Naive thymus-derived CD4-positive, alpha-beta T cell (primary cell): ENCODE measurements at regions not wholly inside any gene's neighbourhood (a gene's known extent, or its start where the extent isn't known, plus 50 kb on each side); places are given as distances from the start of the nearest gene placed in this dataset.

ENCODE experiments used
- ATAC-seq: fragments of 150-1000 bp; cut with Tn5 transposase; 2 replicates; pipeline ENCODE4 v1.10.0; 2021; ENCODE audit warnings: mild to moderate bottlenecking, moderate library complexity
- CTCF ChIA-PET: fragments of 350-600 bp; sonication (Branson Sonifier 250); formaldehyde crosslinking; loops from one replicate; lab custom pipeline; 2021; ENCODE audit warnings: antibody characterized with exemption; lab: Charles Lee
- POLR2A ChIA-PET: fragments of 350-600 bp; sonication (Branson Sonifier 250); formaldehyde crosslinking; loops from one replicate; lab custom pipeline; 2021; ENCODE audit warnings: antibody characterized with exemption, inconsistent platforms; lab: Charles Lee
- DNase-seq, 9 donors: peaks; one replicate each; pipeline versions ENCODE4 v3.0.0 to v3.0.0-alpha.2; 2020 to 2022; ENCODE audit warnings: mixed read lengths in 1 of 9
- H3K27ac ChIP-seq: one replicate; pipeline ENCODE4 v1.7.0; 2013; ENCODE audit warnings: mild to moderate bottlenecking, low read depth, low read length, moderate library complexity
- H3K27me3 ChIP-seq, 2 donors: one replicate each; pipeline ENCODE4 v1.7.0; 2013; ENCODE audit warnings: low read length in 2 of 2, mild to moderate bottlenecking in 2 of 2, moderate library complexity in 2 of 2; ENCODE audit not compliant: control insufficient read depth in 2 of 2, insufficient read depth in 2 of 2
- H3K36me3 ChIP-seq, 3 experiments: 1 replicate in 2 of 3; 2 replicates in 1 of 3; pipeline ENCODE4 v1.7.0; 2013; ENCODE audit warnings: low read length in 3 of 3, mild to moderate bottlenecking in 3 of 3, moderate library complexity in 1 of 3; ENCODE audit not compliant: insufficient read depth in 3 of 3, control insufficient read depth in 2 of 3
- H3K4me1 ChIP-seq, 2 donors: one replicate each; pipeline ENCODE4 v1.7.0; 2013; ENCODE audit warnings: low read length in 2 of 2, mild to moderate bottlenecking in 2 of 2, moderate library complexity in 1 of 2; ENCODE audit not compliant: control insufficient read depth in 2 of 2, insufficient read depth in 2 of 2
- H3K4me3 ChIP-seq: 2 replicates; pipeline ENCODE4 v1.7.0; 2013; ENCODE audit warnings: mild to moderate bottlenecking, low read length
- H3K9me3 ChIP-seq, 3 experiments: 1 replicate in 2 of 3; 2 replicates in 1 of 3; pipeline ENCODE4 v1.7.0; 2013; ENCODE audit warnings: low read length in 3 of 3; ENCODE audit not compliant: control insufficient read depth in 2 of 3
- H3K27ac Mint-ChIP-seq, 9 donors: one replicate each; pipeline ENCODE4 v1.8.0; 2020 to 2022; ENCODE audit warnings: mixed read lengths in 9 of 9, mild to moderate bottlenecking in 8 of 9, moderate library complexity in 5 of 9, inconsistent platforms in 2 of 9
- H3K27me3 Mint-ChIP-seq, 5 donors: one replicate each; pipeline ENCODE4 v1.8.0; 2021 to 2022; ENCODE audit warnings: mixed read lengths in 5 of 5, mild to moderate bottlenecking in 1 of 5
- H3K36me3 Mint-ChIP-seq, 5 donors: one replicate each; pipeline ENCODE4 v1.8.0; 2020 to 2022; ENCODE audit warnings: mixed read lengths in 5 of 5, mild to moderate bottlenecking in 3 of 5, inconsistent platforms in 1 of 5
- H3K4me1 Mint-ChIP-seq, 7 donors: one replicate each; pipeline ENCODE4 v1.8.0; 2020 to 2022; ENCODE audit warnings: mixed read lengths in 7 of 7, mild to moderate bottlenecking in 3 of 7, inconsistent platforms in 1 of 7
- H3K4me3 Mint-ChIP-seq, 10 donors: one replicate each; pipeline ENCODE4 v1.8.0; 2020 to 2022; ENCODE audit warnings: mild to moderate bottlenecking in 10 of 10, mixed read lengths in 10 of 10, moderate library complexity in 6 of 10, inconsistent platforms in 2 of 10
- H3K9me3 Mint-ChIP-seq, 11 donors: one replicate each; pipeline ENCODE4 v1.8.0; 2020 to 2022; ENCODE audit warnings: mixed read lengths in 11 of 11, mild to moderate bottlenecking in 4 of 11, inconsistent platforms in 1 of 11, moderate library complexity in 1 of 11
- intact Hi-C, 2 donors: fragments of 100-400 bp; cut with micrococcal nuclease; formaldehyde crosslinking; loops; one replicate each; pipeline ENCODE4 v1.15.1; 2023

DNA sequence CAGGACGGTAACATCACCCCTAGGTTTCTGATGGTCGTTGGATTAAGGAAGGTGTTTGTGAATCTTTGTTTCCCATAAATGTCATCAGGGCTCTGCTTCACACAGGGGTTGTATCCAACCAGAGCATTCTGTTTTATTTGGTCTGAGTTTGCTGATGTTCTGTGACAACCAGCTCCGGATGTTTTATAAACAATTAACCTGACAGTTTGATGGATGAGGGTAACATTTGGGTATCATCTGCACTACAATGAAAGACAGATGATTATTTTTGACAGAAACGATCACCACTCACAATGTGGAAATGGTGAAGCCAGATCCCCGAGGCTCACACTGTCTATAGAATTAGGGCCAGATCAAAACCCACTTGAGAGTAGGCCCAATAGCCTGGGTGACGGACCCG, 107.1 kb downstream of the CDC42EP3 start:
- H3K4me3 Mint-ChIP-seq, result no peak overlapping the region
- no peak overlapping the region for H3K27ac Mint-ChIP-seq
- CTCF ChIA-PET, result no interaction called here
- POLR2A ChIA-PET, result no interaction called here
- H3K27me3 ChIP-seq, result no peaks in the 10 kb centered on the region
- no peak overlapping the region for H3K27ac ChIP-seq
- H3K9me3 ChIP-seq, result no peaks in the 10 kb centered on the region
- no peaks in the 10 kb centered on the region for H3K36me3 Mint-ChIP-seq
- peaks cover 0 to 5% (median 0%) of the 10 kb centered on the region in 11 donors for H3K9me3 Mint-ChIP-seq
- H3K27me3 Mint-ChIP-seq, result no peaks in the 10 kb centered on the region
- no peak for ATAC-seq
- DNase-seq, result no peak
- H3K36me3 ChIP-seq, result no peaks in the 10 kb centered on the region
- peaks cover 12 to 20% (median 16%) of the 10 kb centered on the region in 7 donors for H3K4me1 Mint-ChIP-seq
- no peak overlapping the region for H3K4me3 ChIP-seq
- peaks cover 0 to 11% of the 10 kb centered on the region in 2 donors for H3K4me1 ChIP-seq
- intact Hi-C loops, result no loop called here

DNA sequence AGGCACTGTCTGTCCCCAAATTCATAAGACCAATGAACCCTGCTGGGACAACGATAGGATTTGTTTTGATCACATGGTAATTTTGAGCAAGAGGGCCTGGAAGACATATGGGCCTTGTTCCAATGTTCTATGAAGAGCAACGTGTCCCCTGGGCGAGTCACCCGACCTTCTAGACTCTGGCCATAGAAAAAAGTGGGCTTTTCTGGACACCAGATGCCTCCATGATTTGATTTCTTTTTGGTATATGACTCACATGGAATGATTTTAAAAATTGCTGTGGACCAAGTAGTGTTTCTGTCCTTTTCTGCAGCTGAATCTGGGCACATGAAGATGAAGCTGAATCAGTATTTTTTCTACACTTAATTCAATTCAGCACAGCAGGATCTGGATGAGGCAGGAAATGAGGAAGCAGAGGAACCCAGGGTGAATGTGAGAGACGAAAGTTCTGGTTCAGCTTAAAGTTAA, 104.9 kb downstream of the CDC42EP3 start:
- no peaks in the 10 kb centered on the region for H3K36me3 ChIP-seq
- H3K27ac ChIP-seq, result no peak overlapping the region
- H3K27ac Mint-ChIP-seq, result no peak overlapping the region
- no peak overlapping the region for H3K4me3 ChIP-seq
- ChIA-PET CTCF (no interaction called here), POLR2A (interaction anchor here (1.0 kb wide), 1 partner anchor 59 kb away, joined by 3 read pairs; no protein-coding TSS in a partner anchor)
- no peak for ATAC-seq
- H3K36me3 Mint-ChIP-seq, result no peaks in the 10 kb centered on the region
- peaks cover 0 to 7% (median 0%) of the 10 kb centered on the region in 5 donors for H3K27me3 Mint-ChIP-seq
- intact Hi-C loops, result no loop called here
- no peak overlapping the region for H3K4me3 Mint-ChIP-seq
- H3K27me3 ChIP-seq, result no peaks in the 10 kb centered on the region
- DNase-seq, result no peak
- peaks cover 11 to 25% (median 16%) of the 10 kb centered on the region in 7 donors for H3K4me1 Mint-ChIP-seq
- H3K9me3 ChIP-seq, result no peaks in the 10 kb centered on the region
- peaks cover 0 to 11% of the 10 kb centered on the region in 2 donors for H3K4me1 ChIP-seq
- H3K9me3 Mint-ChIP-seq, result peaks cover 0 to 5% (median 0%) of the 10 kb centered on the region in 11 donors

DNA sequence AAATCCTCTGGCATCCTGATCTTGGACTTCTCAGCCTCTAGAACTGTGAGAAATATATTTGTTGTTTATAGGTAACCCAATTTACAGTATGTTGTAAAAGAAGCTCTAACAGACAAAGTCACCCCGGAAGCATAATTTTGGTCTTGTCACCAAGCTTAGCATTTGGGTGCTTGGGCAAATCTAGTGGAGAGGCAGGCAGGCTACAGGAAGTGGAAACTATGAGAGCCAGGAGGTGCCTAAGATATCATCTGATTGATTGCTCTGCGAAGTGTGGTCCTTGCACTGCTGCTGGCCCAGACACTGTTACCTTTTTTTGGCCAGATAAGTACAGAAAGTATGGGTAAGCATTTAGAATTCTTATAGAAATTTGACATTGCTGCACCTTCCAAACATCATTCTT, 102.9 kb downstream of the CDC42EP3 start:
- H3K4me1 Mint-ChIP-seq, result peaks cover 6 to 20% (median 10%) of the 10 kb centered on the region in 7 donors
- Histone ChIP-seq H3K36me3 (no peaks in the 10 kb centered on the region), H3K9me3 (no peaks in the 10 kb centered on the region), H3K27me3 (no peaks in the 10 kb centered on the region), H3K4me1 (peaks cover 0 to 11% of the 10 kb centered on the region in 2 donors), H3K27ac (no peak overlapping the region), H3K4me3 (no peak overlapping the region)
- ChIA-PET CTCF (no interaction called here), POLR2A (interaction anchor here (0.7 to 1.1 kb wide), 3 partner anchors 51 to 251 kb away, joined by 3 to 7 read pairs (median 3); no protein-coding TSS in a partner anchor)
- H3K4me3 Mint-ChIP-seq, result no peak overlapping the region
- peak overlapping the region in 3 of 9 donors; percentile 11 to 74 (median 15) for H3K27ac Mint-ChIP-seq
- intact Hi-C loops, result loop anchor here in 1 of 2 donors (2.0 kb wide), 1 partner anchor 18 kb away; no protein-coding TSS in a partner anchor
- peaks cover 0 to 5% (median 0%) of the 10 kb centered on the region in 11 donors for H3K9me3 Mint-ChIP-seq
- no peaks in the 10 kb centered on the region for H3K36me3 Mint-ChIP-seq
- DNase-seq (peak in 1 of 9 donors; percentile 15), ATAC-seq (no peak)
- peaks cover 0 to 7% (median 0%) of the 10 kb centered on the region in 5 donors for H3K27me3 Mint-ChIP-seq

DNA sequence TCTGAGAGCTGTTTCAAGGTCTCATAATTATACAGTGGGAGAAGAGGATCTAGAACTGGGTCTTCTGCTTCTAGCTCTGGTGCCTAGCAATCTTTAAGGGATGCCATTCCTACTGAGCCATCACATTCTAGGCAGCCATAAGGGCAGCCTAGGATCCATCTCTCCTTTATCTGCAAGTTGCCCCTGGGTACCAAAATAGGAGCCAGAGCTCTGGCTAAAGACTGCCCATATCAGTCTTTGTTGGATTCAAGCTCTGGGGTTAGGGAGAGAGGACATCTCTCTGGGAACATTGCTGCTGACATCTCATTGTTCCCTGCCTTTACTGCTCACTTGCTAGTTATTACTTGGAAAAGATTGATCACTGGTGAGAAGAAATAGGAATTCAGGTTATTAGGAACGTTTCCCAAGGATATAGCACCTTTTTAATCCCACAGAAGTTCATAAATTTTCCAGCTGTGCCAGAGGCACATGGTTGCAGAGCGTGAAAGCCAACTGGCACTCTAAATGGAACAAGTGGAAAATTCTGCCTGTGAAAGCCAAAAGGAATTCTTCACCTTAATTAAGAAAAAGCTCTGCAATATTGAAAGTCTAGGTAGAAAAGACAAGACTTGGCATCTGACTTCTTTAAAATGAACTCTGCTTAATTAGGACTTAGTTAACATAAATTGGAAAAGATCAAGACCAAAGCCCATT, 102.2 kb downstream of the CDC42EP3 start:
- Histone ChIP-seq H3K27me3 (no peaks in the 10 kb centered on the region), H3K4me3 (no peak overlapping the region), H3K27ac (no peak overlapping the region), H3K9me3 (no peaks in the 10 kb centered on the region), H3K4me1 (peaks cover 0 to 11% of the 10 kb centered on the region in 2 donors), H3K36me3 (no peaks in the 10 kb centered on the region)
- H3K27me3 Mint-ChIP-seq, result peaks cover 0 to 7% (median 0%) of the 10 kb centered on the region in 5 donors
- ChIA-PET CTCF (no interaction called here), POLR2A (interaction anchor here (0.7 to 1.6 kb wide), 4 partner anchors 13 to 250 kb away, joined by 3 read pairs; no protein-coding TSS in a partner anchor)
- H3K9me3 Mint-ChIP-seq, result peaks cover 0 to 5% (median 0%) of the 10 kb centered on the region in 11 donors
- H3K36me3 Mint-ChIP-seq, result peaks cover 0 to 3% (median 0%) of the 10 kb centered on the region in 5 donors
- intact Hi-C loops, result loop anchor here in 1 of 2 donors (2.0 kb wide), 1 partner anchor 18 kb away; no protein-coding TSS in a partner anchor
- ATAC-seq (no peak), DNase-seq (no peak)
- peaks cover 6 to 22% (median 9%) of the 10 kb centered on the region in 7 donors for H3K4me1 Mint-ChIP-seq
- peak overlapping the region in 2 of 9 donors; percentile 15 to 74 for H3K27ac Mint-ChIP-seq
- H3K4me3 Mint-ChIP-seq, result no peak overlapping the region

DNA sequence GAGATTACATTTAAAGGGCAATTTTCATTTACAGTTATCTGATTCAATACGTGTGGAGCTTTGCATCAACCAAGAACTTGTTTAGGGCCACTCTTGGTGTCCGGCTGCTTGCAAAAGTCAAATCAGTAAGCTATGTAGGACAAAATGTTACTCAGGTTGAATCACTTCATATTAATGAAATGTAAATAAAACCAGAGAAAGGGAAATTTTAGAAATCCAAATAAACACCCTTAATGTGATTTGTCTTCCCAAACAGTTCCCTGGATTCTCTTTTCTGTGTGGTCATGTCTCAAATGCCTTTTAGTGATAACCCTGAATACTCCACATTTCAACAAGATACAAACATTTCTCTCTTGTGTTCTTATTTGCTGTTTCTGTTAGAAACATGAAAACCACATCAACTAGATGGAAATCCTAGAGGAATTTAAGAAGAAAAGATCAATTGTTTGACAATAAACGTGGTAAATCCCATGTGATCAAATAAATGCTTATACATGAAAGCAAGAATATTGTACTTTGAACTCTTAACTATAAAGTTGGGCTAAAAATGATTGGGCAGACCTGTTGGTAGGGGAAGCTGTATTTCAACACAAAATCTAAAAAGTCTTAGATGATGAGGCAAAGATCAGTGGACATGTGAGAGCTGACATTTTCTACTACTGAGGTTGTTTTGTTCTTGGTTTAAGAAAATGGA, 101.3 kb downstream of the CDC42EP3 start:
- Histone ChIP-seq H3K27ac (no peak overlapping the region), H3K4me1 (peaks cover 0 to 11% of the 10 kb centered on the region in 2 donors), H3K9me3 (no peaks in the 10 kb centered on the region), H3K36me3 (no peaks in the 10 kb centered on the region), H3K27me3 (no peaks in the 10 kb centered on the region), H3K4me3 (no peak overlapping the region)
- ATAC-seq (no peak), DNase-seq (no peak)
- Mint-ChIP-seq H3K4me3 (no peak overlapping the region), H3K27me3 (peaks cover 0 to 7% (median 0%) of the 10 kb centered on the region in 5 donors), H3K4me1 (peaks cover 6 to 23% (median 10%) of the 10 kb centered on the region in 7 donors), H3K27ac (no peak overlapping the region), H3K9me3 (peaks cover 0 to 5% (median 0%) of the 10 kb centered on the region in 11 donors), H3K36me3 (peaks cover 0 to 3% (median 0%) of the 10 kb centered on the region in 5 donors)
- intact Hi-C loops, result loop anchor here (2.0 kb wide), 2 partner anchors 17 to 59 kb away; no protein-coding TSS in a partner anchor
- CTCF ChIA-PET, result no interaction called here
- POLR2A ChIA-PET, result interaction anchor here (1.0 to 1.6 kb wide), 2 partner anchors 12 to 16 kb away, joined by 3 read pairs; no protein-coding TSS in a partner anchor

DNA sequence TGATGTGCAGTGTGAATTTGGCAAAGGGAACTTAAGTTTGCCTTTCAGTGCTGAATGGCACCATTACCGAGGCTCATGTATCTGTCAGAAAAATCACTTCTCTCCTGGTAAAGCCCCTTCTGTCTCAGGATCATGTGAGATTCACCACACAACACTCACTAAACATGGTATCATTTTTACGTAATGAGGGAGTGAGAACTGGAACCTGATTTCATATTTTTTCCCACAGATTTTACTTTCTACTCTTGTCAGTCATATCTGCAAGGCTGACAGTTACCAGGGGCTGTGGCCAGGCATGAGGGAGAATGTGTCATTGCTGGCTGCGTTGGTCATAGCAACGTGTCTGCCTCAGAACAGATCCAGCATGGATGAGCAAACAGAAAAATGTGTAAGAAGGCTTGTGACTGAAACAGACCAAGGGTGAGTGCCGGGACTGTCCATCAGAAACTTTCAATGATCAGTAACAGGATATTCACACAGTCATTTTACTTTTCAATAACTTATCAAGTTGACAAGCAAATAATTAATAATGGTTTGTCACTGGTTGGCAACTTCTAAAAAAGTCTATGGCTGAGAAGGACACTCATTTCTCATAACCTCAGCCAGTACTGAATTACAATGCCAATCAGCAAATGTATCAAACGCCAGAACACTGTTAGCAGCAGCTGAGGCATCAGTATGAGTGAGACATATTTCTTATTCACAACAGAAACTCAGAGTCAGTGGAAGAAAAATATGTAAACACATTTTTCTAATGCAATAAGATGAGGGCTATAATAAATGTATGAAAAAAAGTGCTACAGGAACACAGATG, 100.5 kb downstream of the CDC42EP3 start:
- H3K27me3 Mint-ChIP-seq, result peaks cover 0 to 7% (median 0%) of the 10 kb centered on the region in 5 donors
- H3K9me3 Mint-ChIP-seq, result peaks cover 0 to 2% (median 0%) of the 10 kb centered on the region in 11 donors
- no peak overlapping the region for H3K27ac ChIP-seq
- POLR2A ChIA-PET, result no interaction called here
- peaks cover 0 to 11% of the 10 kb centered on the region in 2 donors for H3K4me1 ChIP-seq
- DNase-seq (no peak), ATAC-seq (no peak)
- intact Hi-C loops, result loop anchor here in 1 of 2 donors (2.0 kb wide), 1 partner anchor 60 kb away; no protein-coding TSS in a partner anchor
- no peak overlapping the region for H3K27ac Mint-ChIP-seq
- peaks cover 6 to 23% (median 10%) of the 10 kb centered on the region in 7 donors for H3K4me1 Mint-ChIP-seq
- no peaks in the 10 kb centered on the region for H3K36me3 ChIP-seq
- no peak overlapping the region for H3K4me3 Mint-ChIP-seq
- CTCF ChIA-PET, result no interaction called here
- H3K9me3 ChIP-seq, result no peaks in the 10 kb centered on the region
- H3K4me3 ChIP-seq, result no peak overlapping the region
- H3K27me3 ChIP-seq, result no peaks in the 10 kb centered on the region
- peaks cover 0 to 3% (median 0%) of the 10 kb centered on the region in 5 donors for H3K36me3 Mint-ChIP-seq
